22Rv1 (cell line): ENCODE measurements at regions not wholly inside any gene's neighbourhood (a gene's known extent, or its start where the extent isn't known, plus 50 kb on each side); places are given as distances from the start of the nearest gene placed in this dataset.

ENCODE experiments used
- CTCF ChIP-seq: fragments of 450-650 bp; IDR thresholded peaks from 2 replicates; pipeline ENCODE4 v1.5.1; 2017; ENCODE audit warnings: mild to moderate bottlenecking
- ZFX ChIP-seq: fragments of 450-650 bp; IDR thresholded peaks from 2 replicates; pipeline ENCODE4 v1.6.1; 2017; ENCODE audit warnings: antibody characterized with exemption, borderline replicate concordance

DNA sequence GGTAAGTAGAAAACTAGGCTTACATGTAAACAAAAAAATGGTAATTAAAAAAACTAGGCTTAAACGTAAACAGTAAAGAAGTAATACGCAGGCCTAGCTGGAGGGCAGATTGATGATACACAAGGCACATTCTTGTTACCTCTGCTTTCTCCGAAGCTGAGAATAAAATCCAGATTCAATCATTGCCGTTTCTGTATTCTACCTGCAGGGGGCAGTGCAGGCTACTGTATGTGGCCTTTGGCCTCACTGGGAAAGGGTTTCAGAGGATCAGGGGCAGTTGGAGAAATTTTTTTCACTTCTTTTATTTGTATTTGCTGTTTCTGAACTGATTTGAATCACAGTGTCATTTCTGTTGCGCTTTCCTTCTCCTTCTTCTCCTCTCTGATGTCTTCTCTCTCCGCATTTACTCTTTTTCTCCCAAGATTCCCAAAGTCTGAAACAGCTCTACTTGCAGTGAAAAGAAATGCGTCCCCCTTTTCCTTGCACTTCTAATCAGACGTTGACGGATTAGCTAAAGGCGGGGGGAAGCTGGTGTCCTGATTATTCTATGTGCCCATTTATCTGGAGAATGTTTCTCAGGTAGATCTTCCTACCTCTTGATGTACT is 67.1 kb upstream of the MCTP2 start:
- TF ChIP-seq CTCF (peak; percentile 84), ZFX (no peak)
